Karpas-422 (cell line): ENCODE measurements at regions not wholly inside any gene's neighbourhood (a gene's known extent, or its start where the extent isn't known, plus 50 kb on each side); places are given as distances from the start of the nearest gene placed in this dataset.
A peak's percentile ranks its signal among the peaks of the same experiment; 100 is the strongest.
"Not testable (repeated sequence)": the region's sequence is repeated elsewhere in the genome, so short reads cannot be mapped to it uniquely, and the experiment has no call there.

Experiments used
- DNase-seq: peaks from one replicate; pipeline ENCODE4 v3.0.0-alpha.2; 2015
- H2AFZ ChIP-seq: fragments of 200-600 bp; sonication (generic); 2 replicates; pipeline ENCODE4 v1.6.1; 2014; ENCODE audit warnings: antibody characterized with exemption, low read length, mixed read lengths
- H3K27ac ChIP-seq: fragments of 200-600 bp; sonication (generic); 2 replicates; pipeline ENCODE4 v1.5.1; 2014; ENCODE audit warnings: mild to moderate bottlenecking, low read length, moderate library complexity
- H3K27me3 ChIP-seq: fragments of 200-600 bp; sonication (generic); 2 replicates; pipeline ENCODE4 v1.6.1; 2014; ENCODE audit warnings: low read length, mixed read lengths
- H3K36me3 ChIP-seq: fragments of 200-600 bp; sonication (generic); 2 replicates; pipeline ENCODE4 v1.6.1; 2014; ENCODE audit warnings: low read length, mixed read lengths; ENCODE audit not compliant: insufficient read depth
- H3K4me1 ChIP-seq: fragments of 200-600 bp; sonication (generic); 2 replicates; pipeline ENCODE4 v1.6.1; 2014; ENCODE audit warnings: mild to moderate bottlenecking, low read length, mixed read lengths
- H3K4me2 ChIP-seq: fragments of 200-600 bp; sonication (generic); 2 replicates; pipeline ENCODE4 v1.6.1; 2014; ENCODE audit warnings: low read length, low read depth, mild to moderate bottlenecking; ENCODE audit not compliant: poor library complexity, severe bottlenecking
- H3K4me3 ChIP-seq: fragments of 200-600 bp; sonication (generic); 2 replicates; pipeline ENCODE4 v1.5.1; 2014; ENCODE audit warnings: mild to moderate bottlenecking, antibody characterized with exemption, low read length, mixed read lengths
- H3K79me2 ChIP-seq: fragments of 200-600 bp; sonication (generic); 2 replicates; pipeline ENCODE4 v1.6.1; 2014; ENCODE audit warnings: mild to moderate bottlenecking, low read length, mixed read lengths
- H3K9ac ChIP-seq: fragments of 200-600 bp; sonication (generic); 2 replicates; pipeline ENCODE4 v1.6.0; 2014; ENCODE audit warnings: low read length
- H3K9me2 ChIP-seq: fragments of 200-600 bp; sonication (generic), shearing (Covaris generic); replicated peaks from 2 replicates; pipeline ENCODE4 v1.6.0; 2014; ENCODE audit warnings: mild to moderate bottlenecking, low read length, moderate library complexity; ENCODE audit not compliant: insufficient read depth
- H3K9me3 ChIP-seq: fragments of 300-700, 200-600 bp; sonication (generic); 2 replicates; pipeline ENCODE4 v1.6.1; 2014; ENCODE audit warnings: low read length, mixed read lengths
- H4K20me1 ChIP-seq: fragments of 200-600 bp; sonication (generic); 2 replicates; pipeline ENCODE4 v1.6.1; 2014; ENCODE audit warnings: mild to moderate bottlenecking, antibody characterized with exemption, low read length, low read depth; ENCODE audit not compliant: insufficient read depth

GRCh38 chr5:148748702-148749392, 77.6 kb upstream of the ADRB2 start:
- Histone ChIP-seq H2AFZ (peak overlapping the region; percentile 37), H4K20me1 (no peaks in the 10 kb centered on the region), H3K9me3 (no peaks in the 10 kb centered on the region), H3K79me2 (no peaks in the 10 kb centered on the region), H3K9me2 (no peaks in the 10 kb centered on the region), H3K4me2 (peak overlapping the region; percentile 69), H3K27ac (peak overlapping the region; percentile 97), H3K27me3 (no peaks in the 10 kb centered on the region), H3K9ac (peak overlapping the region; percentile 59; the same call in 1 of the 2 replicates), H3K4me1 (peaks cover 56% of the 10 kb centered on the region), H3K4me3 (no peak overlapping the region), H3K36me3 (no peaks in the 10 kb centered on the region)
- DNase-seq = no peak

- no peak overlapping the region for H3K9ac ChIP-seq
- DNase-seq = no peak
- H3K4me3 ChIP-seq = no peak overlapping the region
- peaks cover 54% of the 10 kb centered on the region for H3K4me1 ChIP-seq
- no peaks in the 10 kb centered on the region for H3K27me3 ChIP-seq
- no peaks in the 10 kb centered on the region for H3K9me2 ChIP-seq
- no peaks in the 10 kb centered on the region for H3K36me3 ChIP-seq
- peak overlapping the region; percentile 46 for H3K27ac ChIP-seq
- H3K79me2 ChIP-seq = no peaks in the 10 kb centered on the region
- H4K20me1 ChIP-seq = no peaks in the 10 kb centered on the region
- H3K9me3 ChIP-seq = peaks cover 4% of the 10 kb centered on the region
- H2AFZ ChIP-seq = peak overlapping the region; percentile 10; the same call in 1 of the 2 replicates
- no peak overlapping the region for H3K4me2 ChIP-seq
Observed at GRCh38 chr5:148750614-148751013, 75.8 kb upstream of the ADRB2 start.

- H3K27me3 ChIP-seq = no peaks in the 10 kb centered on the region
- H2AFZ ChIP-seq = peak overlapping the region; percentile 10; the same call in 1 of the 2 replicates
- H3K27ac ChIP-seq = peak overlapping the region; percentile 46
- no peak for DNase-seq
- no peak overlapping the region for H3K9ac ChIP-seq
- H3K9me3 ChIP-seq = peaks cover 4% of the 10 kb centered on the region
- H3K4me2 ChIP-seq = peak overlapping the region; percentile 23
- H4K20me1 ChIP-seq = no peaks in the 10 kb centered on the region
- no peaks in the 10 kb centered on the region for H3K36me3 ChIP-seq
- H3K4me3 ChIP-seq = no peak overlapping the region
- H3K9me2 ChIP-seq = no peaks in the 10 kb centered on the region
- peaks cover 50% of the 10 kb centered on the region for H3K4me1 ChIP-seq
- H3K79me2 ChIP-seq = no peaks in the 10 kb centered on the region
Observed at GRCh38 chr5:148751025-148751424, 75.4 kb upstream of the ADRB2 start.

GRCh38 chr5:148752375-148752774, 74.0 kb upstream of the ADRB2 start:
- not testable (repeated sequence) for H2AFZ ChIP-seq, H3K27me3 ChIP-seq, DNase-seq, H3K79me2 ChIP-seq, H3K4me3 ChIP-seq, H3K9ac ChIP-seq, H3K36me3 ChIP-seq, H4K20me1 ChIP-seq, H3K27ac ChIP-seq, H3K9me3 ChIP-seq, H3K4me2 ChIP-seq, H3K9me2 ChIP-seq
- peaks cover 37% of the 10 kb centered on the region for H3K4me1 ChIP-seq

- Histone ChIP-seq H3K36me3 (no peaks in the 10 kb centered on the region), H2AFZ (peak overlapping the region; percentile 58; the same call in 1 of the 2 replicates), H3K27ac (no peak overlapping the region), H4K20me1 (no peaks in the 10 kb centered on the region), H3K4me3 (no peak overlapping the region), H3K9me2 (no peaks in the 10 kb centered on the region), H3K9ac (no peak overlapping the region), H3K4me1 (peaks cover 12% of the 10 kb centered on the region), H3K4me2 (no peak overlapping the region), H3K27me3 (no peaks in the 10 kb centered on the region), H3K9me3 (peaks cover 6% of the 10 kb centered on the region), H3K79me2 (no peaks in the 10 kb centered on the region)
- DNase-seq = no peak
Observed at GRCh38 chr5:148759101-148759500, 67.3 kb upstream of the ADRB2 start.

GRCh38 chr5:148760945-148761638, 65.3 kb upstream of the ADRB2 start:
- Histone ChIP-seq H3K4me2 (peak overlapping the region; percentile 10), H3K79me2 (no peaks in the 10 kb centered on the region), H4K20me1 (no peaks in the 10 kb centered on the region), H3K27ac (no peak overlapping the region), H2AFZ (peak overlapping the region; percentile 73), H3K9ac (no peak overlapping the region), H3K36me3 (no peaks in the 10 kb centered on the region), H3K4me1 (peaks cover 13% of the 10 kb centered on the region), H3K27me3 (no peaks in the 10 kb centered on the region), H3K9me2 (no peaks in the 10 kb centered on the region), H3K9me3 (0 out of 2 replicates have a peak, but pooled peaks cover 3% of the 10 kb centered on the region), H3K4me3 (no peak overlapping the region)
- DNase-seq = no peak

- peaks cover 30% of the 10 kb centered on the region for H3K4me1 ChIP-seq
- H3K4me3 ChIP-seq = no peak overlapping the region
- no peak overlapping the region for H3K4me2 ChIP-seq
- no peak overlapping the region for H2AFZ ChIP-seq
- no peaks in the 10 kb centered on the region for H3K27me3 ChIP-seq
- H3K9me3 ChIP-seq = no peaks in the 10 kb centered on the region
- DNase-seq = no peak
- H3K79me2 ChIP-seq = no peaks in the 10 kb centered on the region
- no peaks in the 10 kb centered on the region for H4K20me1 ChIP-seq
- H3K27ac ChIP-seq = no peak overlapping the region
- H3K36me3 ChIP-seq = no peaks in the 10 kb centered on the region
- no peaks in the 10 kb centered on the region for H3K9me2 ChIP-seq
- no peak overlapping the region for H3K9ac ChIP-seq
Observed at GRCh38 chr5:148763996-148764395, 62.4 kb upstream of the ADRB2 start.

GRCh38 chr5:148765061-148765460, 61.4 kb upstream of the ADRB2 start:
- no peak for DNase-seq
- H3K4me1 ChIP-seq = peaks cover 30% of the 10 kb centered on the region
- no peaks in the 10 kb centered on the region for H3K27me3 ChIP-seq
- H3K9me3 ChIP-seq = no peaks in the 10 kb centered on the region
- no peak overlapping the region for H3K9ac ChIP-seq
- H4K20me1 ChIP-seq = no peaks in the 10 kb centered on the region
- H2AFZ ChIP-seq = no peak overlapping the region
- no peaks in the 10 kb centered on the region for H3K36me3 ChIP-seq
- H3K4me3 ChIP-seq = no peak overlapping the region
- no peak overlapping the region for H3K27ac ChIP-seq
- H3K9me2 ChIP-seq = no peaks in the 10 kb centered on the region
- H3K79me2 ChIP-seq = no peaks in the 10 kb centered on the region
- no peak overlapping the region for H3K4me2 ChIP-seq
